Stimulated activated CD4-positive, alpha-beta T cell treated with anti-CD3 and anti-CD28 coated beads, Interleukin-15, amount 100 ng/mL, for 48 hours (primary cell): ENCODE measurements at regions not wholly inside any gene's neighbourhood (a gene's known extent, or its start where the extent isn't known, plus 50 kb on each side); places are given as distances from the start of the nearest gene placed in this dataset.

Experiments
- DNase-seq, 2 donors: peaks; one replicate each; pipeline ENCODE4 v3.0.0-alpha.2; 2020; ENCODE audit warnings: low read depth in 2 of 2

GRCh38 chr10:6648894-6649720, 69.0 kb upstream of the PRKCQ start:
- no peak for DNase-seq

- DNase-seq = peak; percentile 52 to 65
These were observed 67.9 kb upstream of the PRKCQ start for GRCh38 chr10:6647811-6648526.

GRCh38 chr10:6643962-6644361, 63.9 kb upstream of the PRKCQ start:
- no peak for DNase-seq

- no peak for DNase-seq
These were observed 62.8 kb upstream of the PRKCQ start for GRCh38 chr10:6642876-6643275.

GRCh38 chr10:6640433-6641040, 60.5 kb upstream of the PRKCQ start:
- DNase-seq = no peak

- DNase-seq = no peak
These were observed 57.0 kb upstream of the PRKCQ start for GRCh38 chr10:6637053-6637452.

- DNase-seq = no peak
These were observed 55.7 kb upstream of the PRKCQ start for GRCh38 chr10:6635784-6636183.
